ENCODE measurements at regions not wholly inside any gene's neighbourhood (a gene's known extent, or its start where the extent isn't known, plus 50 kb on each side); places are given as distances from the start of the nearest gene placed in this dataset.

- CTCF ChIA-PET: interaction anchor here (0.7 kb wide), 1 partner anchor 890 kb away, joined by 3 read pairs; no protein-coding TSS in a partner anchor
- TF ChIP-seq ZNF560 (tag by site-specific recombination; IDR thresholded peaks at IDR 0.05; ENCODE audit: borderline replicate concordance): no peak
- no peak for TF ChIP-seq ZNF169 (tag by site-specific recombination; IDR thresholded peaks at IDR 0.05)
- TF ChIP-seq ZBTB10 (tag by site-specific recombination; IDR thresholded peaks at IDR 0.05): no peak
- TF ChIP-seq, protein P1, sequence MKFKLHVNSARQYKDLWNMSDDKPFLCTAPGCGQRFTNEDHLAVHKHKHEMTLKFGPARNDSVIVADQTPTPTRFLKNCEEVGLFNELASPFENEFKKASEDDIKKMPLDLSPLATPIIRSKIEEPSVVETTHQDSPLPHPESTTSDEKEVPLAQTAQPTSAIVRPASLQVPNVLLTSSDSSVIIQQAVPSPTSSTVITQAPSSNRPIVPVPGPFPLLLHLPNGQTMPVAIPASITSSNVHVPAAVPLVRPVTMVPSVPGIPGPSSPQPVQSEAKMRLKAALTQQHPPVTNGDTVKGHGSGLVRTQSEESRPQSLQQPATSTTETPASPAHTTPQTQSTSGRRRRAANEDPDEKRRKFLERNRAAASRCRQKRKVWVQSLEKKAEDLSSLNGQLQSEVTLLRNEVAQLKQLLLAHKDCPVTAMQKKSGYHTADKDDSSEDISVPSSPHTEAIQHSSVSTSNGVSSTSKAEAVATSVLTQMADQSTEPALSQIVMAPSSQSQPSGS (tag by site-specific recombination; IDR thresholded peaks at IDR 0.05; ENCODE audit: low read depth): no peak
- TF ChIP-seq, protein P2, sequence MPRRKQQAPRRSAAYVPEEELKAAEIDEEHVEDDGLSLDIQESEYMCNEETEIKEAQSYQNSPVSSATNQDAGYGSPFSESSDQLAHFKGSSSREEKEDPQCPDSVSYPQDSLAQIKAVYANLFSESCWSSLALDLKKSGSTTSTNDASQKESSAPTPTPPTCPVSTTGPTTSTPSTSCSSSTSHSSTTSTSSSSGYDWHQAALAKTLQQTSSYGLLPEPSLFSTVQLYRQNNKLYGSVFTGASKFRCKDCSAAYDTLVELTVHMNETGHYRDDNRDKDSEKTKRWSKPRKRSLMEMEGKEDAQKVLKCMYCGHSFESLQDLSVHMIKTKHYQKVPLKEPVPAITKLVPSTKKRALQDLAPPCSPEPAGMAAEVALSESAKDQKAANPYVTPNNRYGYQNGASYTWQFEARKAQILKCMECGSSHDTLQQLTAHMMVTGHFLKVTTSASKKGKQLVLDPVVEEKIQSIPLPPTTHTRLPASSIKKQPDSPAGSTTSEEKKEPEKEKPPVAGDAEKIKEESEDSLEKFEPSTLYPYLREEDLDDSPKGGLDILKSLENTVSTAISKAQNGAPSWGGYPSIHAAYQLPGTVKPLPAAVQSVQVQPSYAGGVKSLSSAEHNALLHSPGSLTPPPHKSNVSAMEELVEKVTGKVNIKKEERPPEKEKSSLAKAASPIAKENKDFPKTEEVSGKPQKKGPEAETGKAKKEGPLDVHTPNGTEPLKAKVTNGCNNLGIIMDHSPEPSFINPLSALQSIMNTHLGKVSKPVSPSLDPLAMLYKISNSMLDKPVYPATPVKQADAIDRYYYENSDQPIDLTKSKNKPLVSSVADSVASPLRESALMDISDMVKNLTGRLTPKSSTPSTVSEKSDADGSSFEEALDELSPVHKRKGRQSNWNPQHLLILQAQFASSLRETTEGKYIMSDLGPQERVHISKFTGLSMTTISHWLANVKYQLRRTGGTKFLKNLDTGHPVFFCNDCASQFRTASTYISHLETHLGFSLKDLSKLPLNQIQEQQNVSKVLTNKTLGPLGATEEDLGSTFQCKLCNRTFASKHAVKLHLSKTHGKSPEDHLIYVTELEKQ (tag by site-specific recombination; IDR thresholded peaks at IDR 0.05; ENCODE audit: borderline replicate concordance): no peak
Measured at GRCh38 chr2:220695397-220696279, 876.5 kb downstream of the EPHA4 start.

GRCh38 chr2:220696280-220696669 lies 875.8 kb downstream of the EPHA4 start:
- Histone ChIP-seq H3K27ac (ENCODE audit: extremely low read depth, low read depth, low read length) (no peak overlapping the region), H3K9me3 (ENCODE audit: control insufficient read depth, insufficient read depth, low read depth, low read length) (no peaks in the 10 kb centered on the region), H3K4me3 (ENCODE audit: low read depth, low read length) (no peak overlapping the region), H3K4me1 (ENCODE audit: control insufficient read depth, insufficient read depth, low read length) (no peaks in the 10 kb centered on the region), H3K36me3 (ENCODE audit: control insufficient read depth in 2 of 2, insufficient read depth in 1 of 2, low read length in 2 of 2) (no peaks in the 10 kb centered on the region)
- ChIA-PET CTCF (no interaction called here), POLR2A (no interaction called here)
- TF ChIP-seq SP7 (tag by site-specific recombination; IDR thresholded peaks at IDR 0.05): no peak
- no peak for TF ChIP-seq ZNF354C (tag by site-specific recombination; IDR thresholded peaks at IDR 0.05; ENCODE audit: borderline replicate concordance, low read depth)
- no peak for TF ChIP-seq ZNF311 (tag by site-specific recombination; IDR thresholded peaks at IDR 0.05; ENCODE audit: borderline replicate concordance)
- TF ChIP-seq, protein P3, sequence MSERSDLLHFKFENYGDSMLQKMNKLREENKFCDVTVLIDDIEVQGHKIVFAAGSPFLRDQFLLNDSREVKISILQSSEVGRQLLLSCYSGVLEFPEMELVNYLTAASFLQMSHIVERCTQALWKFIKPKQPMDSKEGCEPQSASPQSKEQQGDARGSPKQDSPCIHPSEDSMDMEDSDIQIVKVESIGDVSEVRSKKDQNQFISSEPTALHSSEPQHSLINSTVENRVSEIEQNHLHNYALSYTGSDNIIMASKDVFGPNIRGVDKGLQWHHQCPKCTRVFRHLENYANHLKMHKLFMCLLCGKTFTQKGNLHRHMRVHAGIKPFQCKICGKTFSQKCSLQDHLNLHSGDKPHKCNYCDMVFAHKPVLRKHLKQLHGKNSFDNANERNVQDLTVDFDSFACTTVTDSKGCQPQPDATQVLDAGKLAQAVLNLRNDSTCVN (tag by site-specific recombination; optimal IDR thresholded peaks at IDR 0.05): no peak
- TF ChIP-seq ZNF501 (tag by site-specific recombination; IDR thresholded peaks at IDR 0.05): no peak
- no peak for TF ChIP-seq ZNF302 (tag by site-specific recombination; IDR thresholded peaks at IDR 0.05; ENCODE audit: low read depth)
- TF ChIP-seq ZNF175 (tag by site-specific recombination; IDR thresholded peaks at IDR 0.05): no peak
- no peak for TF ChIP-seq ZBTB10 (tag by site-specific recombination; IDR thresholded peaks at IDR 0.05)

More at GRCh38 chr2:220695397-220696279, 876.5 kb downstream of the EPHA4 start:
- Histone ChIP-seq H3K4me1 (ENCODE audit: control insufficient read depth, insufficient read depth, low read length) (no peaks in the 10 kb centered on the region), H3K36me3 (ENCODE audit: control insufficient read depth in 2 of 2, insufficient read depth in 1 of 2, low read length in 2 of 2) (no peaks in the 10 kb centered on the region), H3K9me3 (ENCODE audit: control insufficient read depth, insufficient read depth, low read depth, low read length) (no peaks in the 10 kb centered on the region), H3K27ac (ENCODE audit: extremely low read depth, low read depth, low read length) (no peak overlapping the region), H3K4me3 (ENCODE audit: low read depth, low read length) (no peak overlapping the region)
- POLR2A ChIA-PET: no interaction called here
